NCI-H226 (cell line): ENCODE measurements at regions not wholly inside any gene's neighbourhood (a gene's known extent, or its start where the extent isn't known, plus 50 kb on each side); places are given as distances from the start of the nearest gene placed in this dataset.

Experiments
- DNase-seq: peaks from one replicate; pipeline ENCODE4 v3.0.0-alpha.2; 2015

DNA sequence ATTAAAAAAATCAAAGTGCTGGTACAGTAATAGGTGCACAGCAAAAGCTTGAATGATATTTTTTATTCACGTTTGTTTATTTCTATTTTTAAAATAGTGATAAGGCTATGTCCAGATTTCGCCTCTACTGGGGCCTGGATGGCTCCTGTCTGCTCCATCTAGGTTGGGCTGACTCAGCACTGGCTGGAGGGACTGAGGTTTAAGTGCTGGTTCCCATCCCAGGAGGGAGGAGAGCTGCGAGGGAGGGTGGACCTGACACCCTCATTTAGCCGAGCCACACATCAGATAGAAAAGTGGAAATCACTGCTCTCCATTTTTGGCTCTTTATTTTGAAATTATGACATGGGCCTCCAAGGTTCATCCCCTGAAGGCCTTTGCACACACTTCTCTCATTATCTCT is 95.4 kb upstream of the AGBL1 start:
- DNase-seq: no peak

DNA sequence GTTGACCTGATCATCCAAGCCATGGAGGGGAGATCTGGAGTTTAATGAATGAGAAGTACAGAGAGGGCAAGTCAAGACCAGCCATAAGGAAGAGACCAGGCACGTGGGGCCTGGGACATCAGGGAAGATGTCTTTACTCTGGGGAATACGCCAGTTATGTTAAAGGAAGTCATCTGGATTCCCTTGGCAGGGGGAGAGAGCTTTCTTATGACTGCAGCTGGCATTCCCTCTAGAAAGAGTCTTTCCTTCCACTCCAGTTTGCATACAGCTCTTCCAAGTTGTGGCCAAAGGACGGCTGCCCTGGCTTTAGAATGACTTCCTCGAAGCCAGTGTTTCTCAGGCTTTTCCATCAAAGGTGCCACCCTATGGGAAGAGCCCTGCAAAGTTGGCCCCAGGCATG is 93.6 kb upstream of the AGBL1 start:
- no peak for DNase-seq

DNA sequence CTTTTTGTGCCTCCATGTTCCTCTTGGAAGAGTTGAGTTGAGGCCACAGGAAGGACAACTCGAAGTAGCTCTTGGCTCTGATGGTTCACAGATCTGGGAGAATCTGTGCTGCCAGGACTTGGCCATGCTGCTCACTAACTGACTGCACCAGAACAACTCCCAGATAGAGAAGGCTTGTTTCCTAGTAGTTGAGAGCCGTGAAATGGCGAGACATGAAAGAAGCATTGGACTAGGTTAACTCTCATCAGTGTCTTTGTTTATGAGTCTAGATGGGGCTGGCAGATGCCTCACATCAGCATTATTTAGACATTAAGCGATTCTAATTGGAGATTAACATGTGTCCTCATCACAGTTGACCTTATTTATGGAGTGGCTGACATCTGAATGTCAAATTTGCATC is 92.9 kb upstream of the AGBL1 start:
- no peak for DNase-seq

DNA sequence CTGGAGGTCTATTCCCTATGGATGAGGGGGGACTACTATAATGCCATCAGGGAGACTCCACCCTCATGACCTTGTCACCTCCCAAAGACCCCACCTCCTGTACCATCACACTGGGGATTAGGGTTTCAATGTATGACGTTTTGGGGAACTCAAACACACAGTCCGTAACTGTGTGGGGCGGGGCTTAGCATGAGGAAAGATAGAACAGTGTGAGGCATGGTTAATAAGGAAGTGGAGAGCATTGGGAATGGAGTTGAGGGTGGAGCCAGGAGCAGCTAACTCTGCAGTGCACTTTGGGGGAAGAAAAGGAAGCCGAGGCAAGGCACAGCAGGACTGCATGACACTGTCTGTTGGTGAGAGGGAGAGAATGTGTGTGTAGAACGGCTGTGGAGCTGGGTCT is 90.9 kb upstream of the AGBL1 start:
- no peak for DNase-seq

DNA sequence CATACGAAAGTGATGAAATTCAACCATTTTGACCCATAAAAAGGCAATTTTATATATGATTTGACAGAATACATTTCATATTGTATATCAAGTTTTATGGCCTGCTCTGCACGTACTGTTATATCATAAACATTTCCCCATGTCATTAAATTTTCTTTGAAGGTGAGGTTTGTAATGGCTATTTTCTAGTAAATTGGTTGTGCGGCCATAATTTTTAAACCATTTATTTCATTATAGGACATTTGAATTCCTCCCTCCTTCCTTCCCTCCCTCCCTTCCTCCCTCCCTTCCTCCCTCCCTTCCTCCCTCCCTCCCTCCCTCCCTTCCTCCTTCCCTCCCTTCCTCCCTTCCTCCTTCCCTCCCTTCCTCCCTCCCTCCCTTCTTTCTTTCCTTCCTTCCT is 87.4 kb upstream of the AGBL1 start:
- DNase-seq: no peak

DNA sequence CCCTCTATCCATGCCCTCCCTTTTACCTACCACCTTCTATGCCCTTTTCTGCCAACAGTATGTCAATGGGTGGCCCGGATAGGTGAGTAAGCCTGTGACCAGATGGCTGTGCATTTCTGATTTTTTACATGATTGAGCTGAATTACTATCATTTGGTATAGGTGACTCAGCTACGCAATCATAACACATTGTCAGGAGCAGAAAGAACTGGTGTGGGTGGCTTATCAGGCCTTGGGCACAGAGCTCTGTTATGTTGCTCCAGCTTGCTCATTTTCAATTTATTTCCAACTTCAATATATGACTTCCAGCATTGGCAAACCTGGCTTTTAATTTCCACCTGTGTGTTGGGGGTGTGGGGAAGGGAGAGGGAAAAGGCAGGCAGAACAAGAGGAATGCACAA is 86.6 kb upstream of the AGBL1 start:
- no peak for DNase-seq

DNA sequence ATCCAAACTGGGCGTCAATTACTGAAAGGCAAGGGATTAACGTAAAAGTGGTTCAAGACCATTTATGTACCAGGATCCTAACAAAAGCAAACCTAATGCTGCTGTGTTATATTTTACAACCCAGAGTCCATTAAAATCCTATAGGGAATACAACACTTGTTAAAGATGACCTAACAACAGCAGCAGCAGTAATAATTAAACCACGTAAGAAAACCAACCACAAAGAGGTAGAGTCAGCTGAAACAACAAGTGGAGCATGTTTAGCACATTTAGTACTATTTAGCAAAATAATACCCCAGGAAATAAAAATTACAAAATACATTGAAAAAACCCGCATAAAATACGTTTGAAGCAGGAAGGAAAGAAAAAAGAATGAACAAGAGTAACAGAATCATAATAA is 82.1 kb upstream of the AGBL1 start:
- no peak for DNase-seq

DNA sequence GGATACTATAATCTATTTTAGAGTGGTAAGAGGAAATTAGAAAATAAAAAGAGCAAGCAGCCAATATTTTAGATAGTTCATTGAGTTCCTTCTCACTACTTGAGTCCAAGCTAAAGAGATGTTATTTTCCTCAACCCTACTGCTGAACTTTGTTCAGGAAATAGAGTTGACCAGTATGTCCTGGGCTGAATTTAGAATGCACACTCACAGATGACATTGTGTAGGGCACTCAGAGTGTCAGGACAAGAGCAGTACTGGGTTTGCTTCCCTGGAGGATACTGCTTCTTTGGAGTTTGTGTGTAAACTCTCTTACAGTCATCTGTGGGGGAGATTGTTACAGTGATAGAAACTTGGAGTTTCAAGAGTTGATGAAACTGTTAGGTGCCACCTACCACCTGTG is 80.0 kb upstream of the AGBL1 start:
- DNase-seq: no peak

DNA sequence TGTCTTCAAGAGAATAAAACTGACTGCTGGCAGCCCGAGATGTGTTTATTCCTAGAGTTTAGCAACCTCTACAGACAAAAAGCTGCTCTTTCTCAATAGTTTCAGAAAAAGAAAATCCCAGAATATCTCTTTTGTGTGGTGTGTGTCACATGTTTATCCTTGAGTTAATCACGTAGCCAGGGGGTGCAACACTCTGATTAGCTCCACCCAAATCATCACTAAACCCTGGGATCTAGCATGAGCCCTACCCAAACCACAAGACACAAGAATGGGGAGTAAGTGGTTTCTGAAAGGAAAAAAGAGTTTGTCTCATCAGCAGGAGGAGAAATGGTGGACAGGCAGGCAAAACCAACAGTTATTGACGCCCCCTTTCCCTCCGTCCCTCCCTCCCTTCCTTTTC is 78.5 kb upstream of the AGBL1 start:
- DNase-seq: no peak

DNA sequence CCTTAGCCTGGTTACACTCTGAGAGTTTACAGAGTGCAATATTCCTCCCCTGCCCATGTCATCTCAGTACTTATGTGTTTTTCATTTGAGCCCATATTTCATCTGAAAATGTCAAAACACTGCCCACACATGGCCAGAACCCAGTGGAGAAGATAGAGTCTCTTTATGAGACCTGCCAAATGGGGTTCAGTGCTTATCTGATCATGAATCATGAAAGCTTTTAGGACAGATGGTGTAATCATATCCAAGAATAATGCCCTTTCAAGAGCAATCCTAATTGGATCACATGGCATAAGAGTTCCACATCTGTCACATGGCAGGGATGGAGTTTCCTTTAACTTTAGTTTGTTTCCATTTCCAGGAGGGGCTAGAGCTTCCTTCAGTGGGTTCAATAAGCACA is 77.2 kb upstream of the AGBL1 start:
- DNase-seq: no peak

DNA sequence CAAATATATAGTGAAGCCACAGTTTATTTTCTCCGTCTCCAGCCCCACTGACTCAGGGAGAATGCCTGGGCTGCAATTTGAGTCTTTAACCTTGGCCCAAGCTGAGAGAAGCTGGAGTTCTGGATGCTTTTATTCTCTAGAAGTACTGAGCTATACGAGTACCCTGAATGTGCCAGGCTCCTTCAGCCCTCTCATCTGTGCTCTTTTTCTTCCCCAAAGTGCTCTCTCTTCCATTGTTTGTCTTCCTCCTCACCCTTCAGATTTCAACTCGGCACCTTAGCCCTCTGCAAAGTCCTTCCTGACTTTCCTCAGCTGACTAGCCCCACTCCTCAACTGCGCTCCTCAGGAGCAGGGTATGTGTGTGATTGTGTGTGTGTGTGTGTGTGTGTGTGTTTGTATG is 75.6 kb upstream of the AGBL1 start:
- DNase-seq: no peak

DNA sequence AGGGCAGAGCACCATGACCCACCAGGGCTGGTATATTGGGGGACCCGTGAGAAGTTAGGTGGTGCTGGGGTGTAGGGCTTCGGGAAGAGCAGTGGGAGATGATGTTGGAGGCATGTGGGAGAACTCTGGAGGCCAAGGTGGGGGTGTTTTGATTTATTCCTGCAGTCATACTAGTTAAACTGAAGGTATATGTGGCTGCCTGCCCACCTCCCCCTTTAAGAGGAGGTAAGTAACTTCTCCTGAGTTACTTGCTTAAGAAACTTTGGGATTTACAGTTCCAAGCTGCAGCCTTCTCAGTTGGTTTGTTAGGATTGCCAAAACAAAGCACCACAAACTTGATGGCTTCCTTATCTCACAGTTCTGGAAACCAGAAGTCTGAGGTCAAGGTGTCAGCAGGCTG is 73.1 kb upstream of the AGBL1 start:
- DNase-seq: no peak

DNA sequence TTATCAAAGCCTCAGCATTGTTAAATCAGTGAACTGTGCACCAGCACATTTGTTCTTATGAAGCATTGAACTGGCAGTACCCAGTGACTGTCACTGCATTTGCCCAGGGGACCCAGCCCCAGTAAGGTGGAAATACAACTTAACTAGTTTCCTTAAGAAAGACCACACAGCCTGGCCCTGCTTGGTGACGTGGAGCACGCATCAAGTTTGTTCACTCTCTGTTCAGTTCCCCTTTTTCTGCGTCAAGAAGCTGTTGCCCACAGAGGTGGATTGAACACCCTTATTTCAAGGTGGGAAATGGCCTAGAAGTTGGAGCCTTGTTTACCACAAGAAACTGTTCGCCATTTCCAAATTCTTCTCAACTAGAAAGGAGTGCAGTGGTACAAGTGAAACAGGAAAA is 69.9 kb upstream of the AGBL1 start:
- no peak for DNase-seq

DNA sequence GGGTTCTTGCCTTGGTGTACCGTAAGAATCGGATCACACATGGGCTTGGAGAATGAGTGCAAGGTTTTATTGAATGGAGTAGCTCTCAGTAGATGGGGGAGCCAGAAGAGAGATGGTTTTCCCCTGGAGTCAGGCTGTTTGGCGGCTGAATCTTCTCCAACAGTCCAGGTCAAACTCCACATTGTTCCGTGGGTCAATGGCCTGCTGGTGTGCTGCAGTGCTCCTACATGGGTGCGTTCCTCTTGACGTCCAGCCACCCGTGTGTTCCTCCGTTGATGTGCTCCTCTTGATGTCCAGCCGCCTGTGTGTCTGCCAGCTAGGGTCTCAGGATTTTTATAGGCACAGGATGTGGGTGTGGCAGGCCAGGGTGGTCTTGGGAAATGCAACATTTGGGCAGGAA is 69.3 kb upstream of the AGBL1 start:
- DNase-seq: no peak

DNA sequence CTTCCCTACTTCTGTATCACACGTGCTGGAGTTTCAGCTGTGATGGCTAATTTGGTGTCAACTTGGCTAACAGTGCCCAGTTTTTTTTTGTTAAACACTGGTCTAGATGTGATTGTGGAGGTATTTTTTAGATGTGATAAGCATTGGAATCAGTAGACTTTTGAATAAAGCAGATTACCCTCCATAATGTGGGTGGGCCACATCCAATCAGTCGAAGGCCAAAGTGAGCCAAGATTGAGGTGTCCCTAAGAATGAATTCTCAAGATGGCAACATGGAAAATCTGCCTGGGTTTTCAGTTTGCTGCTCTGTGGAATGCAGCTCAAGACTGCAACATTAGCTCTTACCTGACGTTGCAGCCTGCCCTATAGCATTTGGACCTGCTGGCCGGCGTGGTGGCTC is 68.8 kb upstream of the AGBL1 start:
- no peak for DNase-seq

DNA sequence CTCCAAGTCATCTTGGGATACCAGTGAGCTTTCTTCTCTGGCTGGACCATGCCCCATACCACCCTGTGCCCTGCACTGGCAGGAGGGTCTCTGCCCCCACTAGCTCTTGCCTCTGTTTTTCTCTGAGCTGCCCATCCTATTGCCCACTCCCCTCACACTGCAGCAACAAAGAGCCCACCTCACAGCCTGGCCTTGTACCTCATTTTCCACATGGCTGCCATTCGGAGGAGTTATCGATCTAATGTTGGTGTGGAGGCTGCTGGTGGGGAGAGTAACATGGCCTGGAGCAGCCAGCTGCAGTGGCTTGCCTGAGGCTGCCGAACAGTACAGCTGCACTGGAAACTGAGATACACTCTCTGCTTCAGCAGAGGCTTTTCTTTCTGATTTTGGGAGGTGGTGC is 65.7 kb upstream of the AGBL1 start:
- no peak for DNase-seq

DNA sequence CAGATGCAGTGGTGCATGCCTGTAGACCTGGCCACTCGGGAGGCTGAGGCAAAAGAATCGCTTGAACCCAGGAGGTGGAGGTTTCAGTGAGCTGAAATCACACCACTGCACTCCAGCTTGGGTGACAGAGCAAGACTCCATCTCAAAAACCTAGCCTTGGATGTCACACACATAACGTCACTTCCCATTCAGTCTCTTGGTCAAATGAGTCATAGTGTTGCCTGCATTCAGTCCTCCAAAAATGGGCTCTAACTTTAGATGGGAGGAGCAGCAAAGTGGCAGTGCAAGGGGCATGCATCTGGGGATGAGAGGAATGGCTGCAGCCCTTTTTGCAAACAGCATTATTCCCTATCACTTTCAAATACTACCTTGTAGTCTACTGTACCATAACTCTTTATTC is 62.9 kb upstream of the AGBL1 start:
- DNase-seq: no peak

DNA sequence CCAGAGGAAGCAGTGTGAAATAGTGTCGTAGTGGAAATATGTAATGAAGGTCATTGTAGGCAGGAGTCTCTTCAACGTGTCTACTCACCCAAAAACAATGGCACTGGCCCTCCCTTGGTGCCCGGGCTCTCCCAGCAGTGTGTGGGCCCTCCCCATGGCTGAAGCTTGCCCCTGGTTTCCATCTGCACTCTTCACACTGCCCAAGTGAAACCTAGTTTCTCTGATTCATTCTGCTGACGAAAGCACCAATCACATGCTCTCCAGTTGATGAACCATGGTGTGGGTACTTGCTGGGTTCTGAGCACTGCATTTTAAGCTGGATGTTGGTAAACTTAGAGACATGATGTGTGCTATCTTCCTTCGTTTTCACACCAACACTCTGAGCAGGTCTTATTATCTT is 61.0 kb upstream of the AGBL1 start:
- no peak for DNase-seq

DNA sequence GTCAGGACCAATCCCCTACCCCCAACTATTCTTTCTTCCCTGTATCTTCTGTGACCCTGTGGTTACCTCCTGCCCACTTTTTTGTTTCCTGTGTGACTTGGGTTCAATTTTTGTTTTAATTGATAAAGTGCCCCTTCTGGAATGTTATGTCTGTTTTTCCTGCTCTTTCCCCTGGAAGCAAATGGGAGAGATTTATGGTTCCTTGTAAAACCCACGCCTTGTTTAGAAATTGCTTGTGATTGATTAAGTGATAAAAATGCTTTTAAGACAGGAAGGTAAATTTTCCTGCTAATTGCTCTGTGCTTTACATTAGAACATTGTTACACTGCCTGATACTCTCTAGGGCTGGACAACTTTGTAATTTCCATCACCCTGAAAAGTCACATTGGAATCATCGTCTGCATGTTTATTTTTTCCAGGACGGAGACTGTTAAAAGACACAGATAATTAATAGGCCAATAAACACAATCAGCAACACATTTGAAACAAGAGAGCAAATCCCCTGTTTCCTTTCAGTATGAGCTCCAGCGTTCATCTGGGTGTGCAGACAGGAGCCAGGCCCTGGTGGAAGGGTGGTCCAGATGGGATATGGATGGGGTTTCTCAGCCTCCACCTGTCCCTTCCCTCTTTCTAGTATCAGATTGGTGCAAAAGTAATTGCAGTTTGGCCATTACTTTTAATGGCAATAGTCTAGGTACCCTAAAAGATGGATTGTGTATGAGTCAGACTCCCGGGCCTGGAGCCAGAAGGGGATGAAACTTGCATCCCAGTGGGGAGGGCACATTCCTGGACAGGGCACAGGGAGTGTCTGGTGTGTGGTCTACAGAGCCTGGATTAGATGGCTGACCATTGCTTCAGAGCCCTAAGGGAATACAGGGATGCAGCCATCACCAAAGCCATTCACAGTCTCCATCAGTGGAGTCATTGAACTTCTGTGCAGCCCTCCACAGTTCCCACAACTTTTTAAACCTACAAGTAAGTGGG is 58.1 kb upstream of the AGBL1 start:
- DNase-seq: peak; percentile 23

DNA sequence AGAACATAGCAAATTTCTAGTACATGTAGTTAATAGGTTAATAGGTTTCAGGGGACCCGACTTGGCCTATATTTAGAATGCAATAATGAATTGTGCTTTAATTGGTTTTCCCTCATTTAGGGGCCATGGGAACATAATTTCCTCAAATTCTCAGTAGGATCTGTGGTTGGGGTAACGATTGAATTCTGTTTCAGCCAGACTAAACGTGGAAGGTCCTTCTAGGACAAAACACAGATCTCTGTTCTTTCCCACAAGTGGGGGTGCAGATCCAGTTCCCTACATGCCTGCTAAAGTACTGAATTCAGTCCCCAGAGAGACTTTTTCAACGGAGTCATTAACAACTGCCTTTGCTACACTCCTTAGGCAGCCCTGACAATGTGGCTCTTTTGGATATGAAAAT is 50.7 kb upstream of the AGBL1 start:
- DNase-seq: no peak
